GM18867 (cell line): ENCODE measurements at regions not wholly inside any gene's neighbourhood (a gene's known extent, or its start where the extent isn't known, plus 50 kb on each side); places are given as distances from the start of the nearest gene placed in this dataset.
"Not testable (repeated sequence)": the region's sequence is repeated elsewhere in the genome, so short reads cannot be mapped to it uniquely, and the experiment has no call there.

Experiments used
- ATAC-seq: cut with Tn5 transposase; IDR thresholded peaks from one replicate; pipeline ENCODE4 v1.9.1; 2021; ENCODE audit warnings: mild to moderate bottlenecking, moderate library complexity; ENCODE audit not compliant: unreplicated experiment

DNA sequence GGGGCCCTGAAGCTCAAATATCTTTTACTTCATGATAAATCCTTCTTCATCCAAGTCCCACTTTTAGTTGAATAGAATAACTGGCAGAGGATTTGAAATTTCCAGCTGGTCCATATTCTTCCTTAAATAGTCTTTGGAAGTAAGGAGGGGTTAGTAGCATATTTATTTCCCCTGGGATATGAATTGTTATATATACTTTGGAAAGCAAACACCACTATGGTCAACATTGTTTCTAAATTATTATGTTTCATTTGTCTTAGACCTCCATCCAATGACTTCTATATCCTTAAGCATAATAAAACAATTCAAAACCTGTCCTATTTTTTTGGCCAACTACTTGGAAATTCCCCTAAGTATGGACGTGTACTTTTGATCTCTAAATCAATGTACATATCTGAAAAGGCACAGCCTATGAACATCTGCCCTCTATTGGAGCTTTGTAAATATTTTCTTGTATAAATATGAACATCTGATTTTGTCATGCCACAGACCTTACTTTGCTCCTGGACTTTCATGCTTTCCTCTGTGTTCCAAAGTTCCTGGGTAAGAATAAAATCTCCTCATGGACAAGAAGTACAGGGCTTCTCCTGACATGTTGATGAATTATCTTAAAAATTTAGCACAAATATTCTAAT, 1212.0 kb downstream of the GALC start:
- ATAC-seq = no peak

DNA sequence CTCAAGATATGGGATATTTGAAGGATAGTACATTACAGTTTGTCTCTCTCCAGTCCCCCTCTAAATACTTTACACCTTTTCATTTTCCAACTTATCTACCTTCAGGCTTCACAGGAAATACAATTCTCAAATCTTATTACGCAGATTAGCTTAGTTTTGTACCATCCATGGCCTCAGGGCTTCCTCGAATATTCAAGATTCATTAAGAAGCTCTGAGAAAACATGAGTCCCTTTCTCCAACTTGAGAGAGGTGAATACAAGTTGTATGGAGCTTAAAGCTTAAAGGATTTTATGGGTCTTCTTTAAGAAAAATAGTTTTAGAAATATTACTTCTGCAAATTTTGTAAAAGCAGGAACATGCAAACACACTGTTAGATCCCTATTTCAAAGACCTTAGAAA, 1212.5 kb downstream of the GALC start:
- ATAC-seq = no peak

DNA sequence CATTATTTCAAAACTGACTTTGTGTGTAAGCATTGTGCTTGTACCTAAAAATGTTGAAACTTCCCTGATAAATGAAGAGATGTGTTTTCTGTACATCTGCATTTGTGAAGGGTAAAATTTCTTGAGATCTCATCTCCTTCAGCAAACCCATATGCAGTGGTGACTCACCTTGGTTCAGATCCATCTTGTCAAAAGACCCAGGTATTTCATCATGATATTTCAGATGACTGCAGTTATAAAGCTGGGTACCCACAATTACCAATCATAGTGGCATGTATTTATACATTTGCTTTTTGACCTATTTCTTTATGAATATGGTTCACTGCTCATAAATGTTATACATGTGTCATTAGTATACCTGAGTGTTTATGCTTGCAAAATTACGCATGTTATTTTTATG, 1213.6 kb downstream of the GALC start:
- ATAC-seq = no peak

DNA sequence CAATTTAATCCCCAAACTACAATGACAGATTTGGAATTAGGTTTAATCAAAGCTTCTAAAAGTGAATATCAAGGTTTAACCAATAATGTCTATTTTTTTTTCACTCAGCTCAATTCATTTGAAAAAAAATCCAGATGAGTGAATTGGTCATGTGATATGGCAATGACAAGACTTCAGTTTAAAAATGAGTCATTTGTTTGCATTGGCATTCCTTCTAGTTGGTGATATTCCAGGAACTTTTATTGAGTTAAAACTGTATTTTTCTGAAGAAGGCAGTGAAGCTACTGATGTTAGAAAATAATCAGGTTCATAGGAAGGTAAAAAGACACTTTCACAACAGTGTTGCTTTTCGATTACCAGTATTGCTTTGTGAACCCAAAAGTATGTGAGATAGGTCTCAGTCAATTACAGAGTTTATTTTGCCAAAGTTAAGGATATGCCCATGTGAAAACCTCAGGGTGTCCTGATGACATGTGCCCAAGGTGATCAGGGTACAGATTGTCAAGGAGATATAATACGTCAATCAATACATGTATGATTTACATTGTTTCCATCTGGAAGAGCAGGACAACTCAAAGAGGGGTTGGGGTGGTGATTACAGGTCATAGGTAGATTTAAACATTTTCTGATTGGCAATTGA, 1214.9 kb downstream of the GALC start:
- ATAC-seq = no peak

DNA sequence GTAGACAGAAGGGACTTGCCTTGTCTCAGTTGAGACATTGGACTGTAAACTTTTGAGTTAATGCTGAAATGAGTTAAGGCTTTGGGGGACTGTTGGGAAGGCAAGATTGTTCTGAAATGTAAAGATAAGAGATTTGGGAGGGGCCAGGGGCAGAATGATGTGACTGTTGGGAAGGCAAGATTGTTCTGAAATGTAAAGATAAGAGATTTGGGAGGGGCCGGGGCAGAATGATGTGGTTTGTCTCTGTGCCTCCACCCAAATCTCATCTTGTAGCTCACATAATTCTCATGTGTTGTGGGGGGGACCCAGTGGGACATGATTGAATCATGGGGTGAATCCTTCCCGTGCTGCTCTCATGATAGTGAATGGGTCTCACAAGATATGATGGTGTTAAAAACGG, 1217.1 kb downstream of the GALC start:
- not testable (repeated sequence) for ATAC-seq

DNA sequence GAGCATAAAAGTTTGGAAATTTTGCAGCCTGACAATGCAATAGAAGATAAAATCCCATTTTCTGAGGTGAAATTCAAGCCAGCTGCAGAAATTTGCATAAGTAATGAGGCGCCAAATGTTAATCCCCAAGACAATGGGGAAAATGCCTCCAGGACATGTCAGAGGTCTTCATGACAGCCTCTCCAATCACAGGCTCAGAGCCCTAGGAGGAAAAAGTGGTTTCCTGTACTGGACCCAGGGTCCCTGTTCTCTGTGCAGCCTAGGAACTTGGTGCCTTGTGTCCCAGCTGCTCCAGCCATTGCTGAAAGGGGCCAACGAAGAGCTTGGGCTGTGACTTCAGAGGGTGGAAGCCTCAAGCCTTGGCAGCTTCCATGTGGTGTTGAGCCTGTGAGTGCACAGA, 1218.1 kb downstream of the GALC start:
- no peak for ATAC-seq

DNA sequence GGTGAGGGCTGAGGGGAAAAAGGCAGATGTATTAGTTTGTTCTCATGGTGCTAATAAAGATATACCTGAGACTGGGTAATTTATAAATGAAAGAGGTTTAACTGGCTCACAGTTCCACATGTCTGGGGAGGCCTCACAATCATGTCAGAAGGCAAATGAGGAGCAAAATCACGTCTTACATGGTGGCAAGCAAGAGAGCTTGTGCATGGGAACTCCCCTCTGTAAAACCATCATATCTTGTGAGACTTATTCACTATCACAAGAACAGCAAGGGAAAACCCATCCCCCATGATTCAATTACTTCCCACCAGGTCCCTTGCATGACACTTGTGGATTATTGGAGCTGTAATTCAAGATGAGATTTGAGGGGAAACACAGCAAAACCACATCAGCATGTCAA, 1220.9 kb downstream of the GALC start:
- ATAC-seq = no peak

DNA sequence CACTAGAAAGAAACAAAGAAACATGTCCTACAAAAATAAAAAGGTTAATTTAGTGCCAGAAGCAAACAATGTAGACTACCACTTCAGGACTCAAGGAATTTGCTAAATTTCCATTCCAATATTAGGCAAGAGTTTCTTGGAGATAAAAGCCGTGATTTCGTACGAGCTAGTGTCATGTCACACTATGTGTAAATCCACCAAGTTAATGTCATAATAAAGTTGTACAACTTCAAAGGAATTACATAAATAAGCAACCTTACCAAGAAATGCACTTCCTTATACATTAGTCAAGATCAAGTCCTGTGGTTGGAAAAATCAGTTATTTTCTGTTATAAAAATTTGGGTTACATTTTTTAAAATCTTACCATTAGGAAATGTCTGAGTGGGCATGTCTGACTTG, 1222.8 kb downstream of the GALC start:
- no peak for ATAC-seq

DNA sequence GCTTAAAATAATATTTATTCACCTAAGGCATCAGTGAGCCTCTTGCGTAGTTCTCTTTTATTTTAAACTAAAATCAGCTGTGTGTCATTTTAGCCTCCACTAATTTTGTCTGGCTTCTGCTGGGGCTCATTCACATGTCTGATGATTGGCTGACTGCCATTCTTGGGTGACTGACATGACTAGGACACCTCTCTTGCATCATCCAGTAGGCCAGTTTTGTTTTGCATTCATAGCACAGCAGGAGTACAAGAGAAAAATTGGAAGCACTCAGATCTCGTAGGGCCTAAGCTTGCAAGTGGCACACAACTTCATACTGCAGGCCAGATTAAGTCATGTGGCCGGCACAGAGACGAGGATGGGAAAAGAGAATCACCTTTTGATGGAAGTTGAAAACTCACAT, 1226.5 kb downstream of the GALC start:
- no peak for ATAC-seq

DNA sequence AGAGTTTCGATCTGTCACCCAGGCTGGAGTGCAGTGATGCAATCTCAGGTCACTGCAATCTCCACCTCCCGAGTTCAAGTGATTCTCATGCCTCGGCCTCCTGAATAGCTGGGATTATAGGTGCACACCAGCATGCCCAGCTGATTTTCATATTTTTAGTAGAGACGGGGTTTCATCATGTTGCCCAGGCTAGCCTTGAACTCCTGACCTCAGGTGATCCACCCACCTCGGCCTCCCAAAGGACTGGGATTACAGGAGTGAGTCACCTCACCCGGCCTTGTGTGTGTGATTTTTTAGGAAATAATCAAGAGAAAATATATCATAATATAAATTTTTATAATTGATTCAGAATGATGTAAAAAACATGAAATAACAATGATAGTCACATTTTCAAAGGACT, 1231.4 kb downstream of the GALC start:
- no peak for ATAC-seq

DNA sequence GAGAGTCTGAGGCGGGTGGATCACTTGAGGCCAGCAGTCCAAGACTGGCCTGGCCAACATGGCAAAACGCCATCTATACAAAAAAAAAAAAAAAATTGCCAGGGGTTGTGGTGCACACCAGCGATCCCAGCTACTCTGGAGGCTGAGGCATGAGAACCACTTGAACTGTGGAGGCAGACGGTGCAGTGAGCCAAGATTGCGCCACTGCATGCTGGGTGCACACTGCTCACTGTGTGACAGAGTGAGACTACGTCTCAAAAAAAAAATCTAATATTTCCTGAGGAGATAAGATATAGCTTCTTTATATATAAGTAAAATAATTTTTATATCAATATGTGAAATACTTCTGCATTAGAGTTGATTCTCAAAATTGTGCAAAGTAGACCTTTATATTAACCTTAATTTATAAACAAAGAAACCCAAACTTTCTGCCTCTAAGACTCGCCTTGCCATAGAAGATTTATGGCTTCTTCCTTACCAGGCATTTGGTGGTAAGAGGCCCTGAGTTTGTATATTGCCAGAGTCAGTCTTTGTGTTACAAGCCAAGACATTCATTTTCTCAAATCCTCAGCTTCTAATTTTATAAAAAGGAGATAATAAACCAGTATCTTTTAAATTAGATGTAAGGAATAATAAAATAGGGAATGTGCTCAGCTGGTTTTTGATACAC, 1226.7 kb downstream of the FLRT2 start:
- no peak for ATAC-seq

DNA sequence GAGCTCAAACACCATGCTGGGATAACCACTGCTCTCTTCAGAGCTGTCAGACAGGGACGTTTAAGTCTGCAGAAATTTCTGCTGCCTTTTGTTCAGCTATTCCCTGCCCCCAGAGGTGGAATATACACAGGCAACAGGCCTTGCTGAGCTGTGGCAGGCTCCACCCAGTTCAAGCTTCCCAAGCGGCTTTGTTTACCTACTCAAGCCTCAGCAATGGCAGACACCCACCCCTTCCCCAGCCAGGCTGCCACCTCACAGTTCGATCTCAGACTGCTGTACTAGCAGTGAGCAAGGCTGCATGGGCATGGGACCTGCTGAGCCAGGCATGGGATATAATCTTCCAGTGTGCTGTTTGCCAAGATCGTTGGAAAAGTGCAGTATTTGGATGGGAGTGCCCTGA, 1220.5 kb downstream of the FLRT2 start:
- ATAC-seq = not testable (repeated sequence)

DNA sequence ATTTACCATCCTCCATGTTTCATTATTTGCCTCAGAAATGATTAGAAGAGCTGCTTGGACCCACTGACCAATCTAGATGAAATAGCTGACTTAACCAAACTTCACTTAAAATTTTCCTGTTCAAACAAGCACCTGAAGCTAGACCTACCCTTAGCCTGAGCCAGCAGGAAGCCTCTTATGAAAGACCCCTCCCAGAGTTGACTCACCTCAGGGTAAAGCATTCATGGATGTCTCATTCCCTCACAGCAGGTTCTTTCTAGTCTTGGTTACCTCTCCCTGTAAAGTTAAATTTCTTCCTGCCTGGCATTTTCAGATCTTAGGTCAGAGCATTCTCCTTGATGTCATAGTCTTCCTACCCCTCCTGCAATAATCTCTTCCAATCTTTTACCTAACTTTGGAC, 1209.8 kb downstream of the FLRT2 start:
- ATAC-seq = no peak

DNA sequence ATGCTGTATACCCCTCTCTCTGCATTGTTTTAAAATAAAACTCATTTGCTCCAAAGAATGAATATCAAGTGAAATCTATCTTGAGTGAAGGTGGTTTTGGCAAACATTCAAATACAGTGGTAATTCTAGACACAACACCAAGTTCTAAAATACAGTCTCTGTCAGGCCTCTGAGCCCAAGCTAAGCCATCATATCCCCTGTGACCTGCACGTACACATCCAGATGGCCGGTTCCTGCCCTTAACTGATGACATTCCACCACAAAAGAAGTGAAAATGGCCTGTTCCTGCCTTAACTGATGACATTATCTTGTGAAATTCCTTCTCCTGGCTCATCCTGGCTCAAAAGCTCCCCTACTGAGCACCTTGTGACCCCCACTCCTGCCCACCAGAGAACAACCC, 1201.5 kb downstream of the FLRT2 start:
- ATAC-seq = not testable (repeated sequence)

DNA sequence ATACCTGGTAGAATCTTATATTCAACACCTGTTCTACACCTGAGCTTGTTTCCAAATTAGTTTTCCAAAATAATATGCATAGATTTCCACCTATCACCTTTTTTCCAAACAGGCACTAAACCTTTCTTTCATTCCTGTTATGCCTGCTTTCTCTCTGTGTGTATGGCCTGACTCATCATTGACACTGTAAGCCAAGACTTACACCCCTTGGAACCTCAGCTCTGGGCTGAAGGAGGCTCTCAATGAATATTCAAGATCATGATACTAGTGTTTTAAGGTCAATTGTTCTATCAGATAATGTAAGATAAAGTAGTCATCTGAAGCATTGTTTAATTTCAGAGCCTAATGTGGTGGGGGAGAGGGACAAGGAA, 1193.3 kb downstream of the FLRT2 start:
- ATAC-seq = no peak

DNA sequence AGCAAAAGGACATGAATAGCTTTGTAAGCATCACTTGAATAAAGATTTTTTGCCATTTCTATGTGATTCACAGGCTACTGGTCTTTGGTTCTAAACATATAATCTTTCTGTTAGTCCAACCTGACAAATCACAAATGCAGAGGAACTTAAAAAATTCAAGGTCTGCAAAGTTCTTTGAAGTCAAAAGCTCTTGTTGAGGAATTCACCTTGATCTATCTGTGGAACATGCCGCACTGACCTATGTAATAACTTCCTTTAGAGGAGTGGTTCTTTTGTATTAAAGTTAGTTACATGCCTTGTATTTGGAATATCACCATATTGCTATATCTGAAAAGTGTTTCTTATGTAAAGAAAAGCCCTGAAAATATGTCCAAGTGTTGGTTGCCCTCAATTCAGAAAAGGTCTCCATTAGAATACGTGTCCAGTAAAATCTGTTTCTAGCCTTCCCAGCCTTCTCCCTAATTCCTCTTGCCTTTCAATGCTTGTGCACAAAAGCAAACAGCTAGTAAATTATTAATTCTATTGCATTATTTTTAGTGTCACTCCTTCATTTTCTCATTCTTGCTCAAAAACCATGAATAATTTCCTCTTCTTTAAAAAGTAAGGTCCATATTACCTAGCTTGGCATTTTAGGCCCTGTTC, 1192.8 kb downstream of the FLRT2 start:
- no peak for ATAC-seq

DNA sequence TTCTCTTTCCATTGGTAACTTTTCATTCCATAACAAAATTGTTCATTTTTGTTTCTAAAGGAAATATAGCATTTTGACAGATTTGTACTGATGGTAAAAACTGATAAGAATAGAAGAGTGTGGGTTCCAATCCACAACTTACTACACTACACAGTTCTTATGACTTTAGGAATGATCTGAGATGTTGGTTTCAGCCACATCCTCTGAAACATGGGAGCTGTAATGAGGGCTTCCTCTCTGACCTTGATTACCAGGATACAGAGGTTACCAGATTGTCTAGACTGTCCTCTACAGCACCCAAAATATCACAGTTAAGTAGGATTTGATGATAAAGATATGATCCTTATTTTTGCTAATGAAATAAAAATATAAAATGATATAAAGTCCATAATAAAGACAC, 1184.6 kb downstream of the FLRT2 start:
- ATAC-seq = no peak

DNA sequence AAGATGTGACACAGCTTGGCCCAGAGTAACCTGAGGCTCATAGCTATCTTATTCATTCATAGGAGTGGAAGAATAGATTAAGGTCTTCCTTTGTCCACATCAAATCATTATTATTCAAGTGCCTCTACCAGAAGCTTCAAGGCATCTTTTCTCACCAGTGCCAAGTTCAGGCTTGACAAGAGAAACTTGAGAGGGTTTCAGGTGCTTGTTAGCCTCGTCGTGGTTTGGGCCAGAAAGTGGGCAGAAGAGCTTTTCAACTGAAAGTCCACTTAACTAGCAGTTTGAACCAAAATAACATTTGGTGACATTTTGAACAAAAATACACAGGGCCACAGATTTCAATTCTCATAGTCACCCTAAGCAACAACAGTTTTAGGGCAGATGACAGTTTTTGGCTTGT, 1184.2 kb downstream of the FLRT2 start:
- ATAC-seq = no peak

DNA sequence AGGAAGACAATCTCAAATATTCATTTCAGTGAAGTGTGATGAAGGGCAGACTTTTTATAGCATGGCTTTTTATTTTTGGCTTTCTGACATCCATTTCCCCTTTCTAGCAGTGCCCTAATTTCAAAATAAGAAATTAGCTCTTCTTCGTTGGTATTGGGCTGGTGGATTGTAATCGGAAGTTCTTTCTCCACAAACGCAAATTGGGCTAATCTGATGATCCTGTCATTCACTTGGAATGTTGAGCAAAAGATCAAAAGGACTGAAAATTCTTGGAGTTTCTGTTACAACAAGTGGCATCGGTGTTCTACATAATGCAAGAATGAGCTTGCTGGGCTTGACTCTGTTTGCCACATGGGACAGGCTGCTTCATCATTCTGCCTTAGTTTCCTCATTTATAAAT, 1182.8 kb downstream of the FLRT2 start:
- no peak for ATAC-seq

DNA sequence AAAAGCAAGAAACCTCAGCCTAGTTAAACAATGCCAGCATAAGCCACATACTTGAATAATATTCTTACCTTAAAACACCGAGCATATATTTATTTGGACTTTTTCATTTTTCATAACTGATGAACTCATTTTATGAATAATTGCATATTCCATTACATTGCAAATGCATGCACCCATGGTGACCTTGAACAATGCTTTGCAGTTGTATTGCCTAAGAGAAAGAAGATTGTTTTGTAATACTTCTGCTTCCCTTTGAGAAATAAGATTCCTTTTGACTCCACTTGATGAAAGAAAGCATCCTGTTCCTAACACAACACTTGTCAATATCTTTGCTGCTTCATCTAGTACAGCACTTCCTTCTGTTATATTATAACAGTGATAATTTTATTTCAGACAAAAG, 1182.2 kb downstream of the FLRT2 start:
- no peak for ATAC-seq

DNA sequence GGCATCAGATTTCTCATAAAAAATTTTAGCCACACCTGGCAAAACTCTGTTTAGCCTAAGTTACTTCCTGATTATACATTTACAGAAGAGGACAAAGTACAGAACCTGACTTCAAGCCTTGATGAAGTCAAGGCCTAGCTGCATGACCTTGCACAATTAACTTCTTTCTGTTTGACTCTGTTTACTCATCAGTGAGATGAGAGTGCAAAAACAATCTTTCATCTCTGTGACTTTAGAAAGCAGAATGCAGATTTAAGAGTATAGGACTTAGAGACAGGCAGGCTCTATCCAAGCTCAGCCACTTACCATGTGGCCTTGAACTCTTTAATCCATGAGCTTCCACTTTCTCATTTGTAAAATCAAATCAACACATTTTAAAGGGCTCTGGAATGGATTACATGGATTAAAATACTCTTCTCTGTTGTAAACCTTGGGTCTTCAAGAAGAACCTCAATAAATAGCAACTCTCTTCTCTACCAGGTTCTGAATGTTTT, 1178.9 kb downstream of the FLRT2 start:
- ATAC-seq = no peak

DNA sequence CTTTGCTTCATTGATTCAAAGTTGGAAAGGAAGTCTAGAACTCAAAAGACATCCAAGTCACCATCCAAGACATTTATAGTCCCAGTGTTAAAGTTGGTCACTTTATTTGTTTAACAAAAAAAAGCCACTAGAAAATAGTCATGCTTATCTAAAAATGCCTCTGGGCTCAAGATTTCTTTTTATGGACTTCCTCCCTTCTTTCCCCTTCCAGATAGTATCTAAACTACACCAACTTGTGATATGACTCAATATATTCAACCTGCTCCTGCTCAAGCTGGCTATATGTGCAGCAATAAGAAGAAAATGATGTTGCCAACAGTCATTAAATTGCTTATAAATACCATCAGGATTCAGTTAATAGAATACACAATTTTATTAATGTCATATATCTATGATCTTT, 1177.1 kb downstream of the FLRT2 start:
- ATAC-seq = no peak
